ENCODE measurements at regions not wholly inside any gene's neighbourhood (a gene's known extent, or its start where the extent isn't known, plus 50 kb on each side); places are given as distances from the start of the nearest gene placed in this dataset.

DNA sequence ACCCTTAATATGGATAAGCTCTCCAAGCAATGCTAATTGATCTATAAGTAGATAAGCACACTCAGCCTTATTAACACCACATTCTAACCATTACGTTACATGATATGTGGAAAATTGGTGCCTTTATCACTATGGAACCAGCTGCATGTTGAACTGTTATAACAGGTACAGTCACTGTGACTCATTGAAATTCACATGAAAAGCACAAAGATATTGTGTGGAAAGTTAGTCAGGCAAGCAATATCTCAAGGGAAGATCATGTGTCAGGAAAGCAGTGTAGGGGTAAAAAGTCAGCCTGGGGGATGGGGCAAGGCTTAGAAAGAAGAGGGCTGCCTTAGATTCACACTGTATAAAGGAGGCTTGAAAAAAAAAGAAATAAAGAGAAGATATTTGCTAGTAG is 313.7 kb upstream of the SMIM31 start:
- peak in 1 of 2 experiments; percentile 7 for DNase-seq

DNA sequence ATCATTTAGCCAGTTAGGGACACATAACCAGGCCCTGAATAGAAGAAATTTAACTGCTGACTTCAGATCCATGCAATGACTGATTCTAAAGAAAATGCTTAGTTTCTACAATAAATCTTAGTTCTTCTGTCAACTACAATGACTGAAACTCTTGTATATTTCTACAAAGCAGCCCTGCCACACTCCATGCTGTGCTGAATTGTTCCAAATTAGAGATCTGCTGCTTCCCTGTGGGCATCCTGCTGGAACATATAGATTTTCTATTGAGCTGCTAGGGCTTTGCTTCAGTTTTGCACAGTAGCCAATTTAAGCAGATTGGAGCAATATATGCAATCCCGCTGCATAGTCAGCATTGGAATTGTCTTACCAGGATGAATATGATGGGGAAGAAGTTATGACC is 312.8 kb upstream of the SMIM31 start:
- DNase-seq = no peak

DNA sequence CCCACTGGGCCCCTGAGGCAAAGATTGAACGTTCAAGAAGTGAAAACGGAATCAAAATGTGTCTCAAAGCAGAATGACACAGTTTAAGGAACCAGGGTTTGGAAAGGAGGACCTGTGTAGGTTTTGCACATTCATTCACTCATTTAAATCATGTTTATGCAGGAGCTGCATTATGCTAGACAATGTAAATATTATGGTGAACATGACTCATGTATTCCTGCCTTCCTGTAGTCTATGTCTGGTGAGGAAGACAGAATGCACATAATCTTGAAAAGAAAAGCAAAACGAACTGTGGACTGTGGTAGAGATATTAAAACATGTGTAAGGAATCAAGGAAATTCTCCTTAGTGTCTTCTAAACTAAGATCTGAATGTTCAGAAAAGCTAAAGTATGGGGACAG is 311.8 kb upstream of the SMIM31 start:
- no peak for DNase-seq

DNA sequence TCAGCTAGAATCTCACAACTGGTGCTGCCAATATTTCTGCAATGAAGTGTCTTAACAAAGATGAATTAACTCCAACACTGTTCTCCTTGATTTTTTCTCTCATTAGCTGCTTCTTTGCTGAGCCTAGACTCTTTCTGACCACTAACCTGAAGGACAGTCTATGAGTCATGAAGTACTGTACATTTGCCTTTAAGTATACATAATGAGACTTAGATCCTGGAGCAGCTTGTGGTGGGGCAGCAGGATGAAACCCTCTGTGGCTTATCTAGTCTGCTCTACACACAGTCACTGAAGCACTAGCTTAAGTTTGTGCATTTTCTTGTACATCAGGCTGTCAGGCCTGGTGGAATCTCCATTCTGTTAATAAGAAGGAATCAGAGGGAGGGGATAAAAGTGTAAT is 307.4 kb upstream of the SMIM31 start:
- no peak for DNase-seq

DNA sequence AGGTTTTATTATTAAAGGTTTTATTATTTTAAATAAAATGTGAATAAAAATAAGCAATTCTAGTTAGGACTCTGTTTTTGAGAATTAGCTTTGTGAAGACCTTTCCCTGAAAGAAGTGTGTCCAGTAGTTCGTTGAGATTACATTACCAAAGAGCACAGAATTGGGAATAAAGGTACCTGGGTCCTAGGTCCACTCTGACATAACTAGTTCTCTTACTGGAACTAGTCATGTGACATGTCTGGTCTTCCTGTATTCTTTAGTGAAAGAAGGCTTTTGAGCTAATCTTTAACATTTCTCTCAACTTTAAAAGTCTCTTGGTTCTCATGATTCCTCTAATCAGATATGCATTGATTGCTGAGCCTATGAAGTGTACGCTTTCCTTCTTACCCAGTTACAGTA is 292.0 kb upstream of the SMIM31 start:
- no peak for DNase-seq

DNA sequence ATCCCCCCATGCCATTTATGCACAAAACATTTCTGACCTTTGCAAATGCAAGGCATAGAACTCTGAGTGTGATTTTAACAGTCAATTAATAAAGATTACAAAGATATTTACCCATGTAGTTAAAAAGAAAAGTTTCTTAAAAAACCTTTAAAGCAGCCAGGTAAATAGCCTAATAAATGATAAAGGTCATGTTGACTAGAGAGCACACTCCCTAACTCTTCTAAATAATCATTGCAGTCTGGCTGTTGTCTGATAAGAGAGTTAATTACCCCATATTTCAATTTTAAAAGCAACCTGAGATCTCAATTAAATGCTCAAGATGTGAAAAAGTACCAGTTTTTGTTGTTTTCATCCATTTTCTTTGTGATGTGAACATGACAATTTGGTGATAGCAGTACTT is 291.5 kb upstream of the SMIM31 start:
- no peak for DNase-seq

DNA sequence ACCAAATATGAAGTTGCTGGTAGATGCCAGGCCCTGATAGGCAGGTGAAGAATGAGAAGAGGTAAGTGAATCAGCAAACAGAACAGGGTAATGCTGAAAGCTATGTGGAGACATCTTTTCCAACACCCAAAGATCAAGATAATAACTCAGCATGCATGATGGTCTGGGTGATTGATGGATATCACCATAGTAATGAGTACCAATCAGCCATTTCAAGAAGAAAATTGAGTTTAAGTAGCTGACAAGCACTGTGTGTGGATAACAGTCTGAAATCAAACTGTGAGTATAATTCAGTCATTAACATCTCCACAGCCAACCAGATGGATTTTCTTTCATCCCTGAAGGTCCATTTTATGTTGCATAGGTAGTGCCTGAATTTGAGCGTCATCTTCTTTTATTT is 289.6 kb upstream of the SMIM31 start:
- DNase-seq = no peak

DNA sequence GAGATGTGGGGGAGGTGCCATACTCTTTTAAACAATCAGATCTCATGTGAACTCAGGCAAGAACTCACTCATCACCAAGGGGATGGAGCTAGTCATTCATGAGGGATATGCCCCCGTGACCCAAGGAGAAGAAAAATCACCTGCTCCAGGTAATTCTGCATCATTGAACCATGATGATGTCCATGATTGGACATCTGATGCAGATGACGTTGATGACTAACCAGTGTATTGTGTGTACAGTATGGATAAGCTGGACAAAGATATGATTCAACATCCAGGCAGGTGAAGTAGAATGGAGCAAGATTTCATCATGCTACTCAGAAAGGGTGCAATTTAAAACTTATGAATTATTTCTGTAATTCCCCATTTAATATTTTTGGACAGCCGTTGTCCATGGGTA is 286.4 kb upstream of the SMIM31 start:
- DNase-seq = no peak

DNA sequence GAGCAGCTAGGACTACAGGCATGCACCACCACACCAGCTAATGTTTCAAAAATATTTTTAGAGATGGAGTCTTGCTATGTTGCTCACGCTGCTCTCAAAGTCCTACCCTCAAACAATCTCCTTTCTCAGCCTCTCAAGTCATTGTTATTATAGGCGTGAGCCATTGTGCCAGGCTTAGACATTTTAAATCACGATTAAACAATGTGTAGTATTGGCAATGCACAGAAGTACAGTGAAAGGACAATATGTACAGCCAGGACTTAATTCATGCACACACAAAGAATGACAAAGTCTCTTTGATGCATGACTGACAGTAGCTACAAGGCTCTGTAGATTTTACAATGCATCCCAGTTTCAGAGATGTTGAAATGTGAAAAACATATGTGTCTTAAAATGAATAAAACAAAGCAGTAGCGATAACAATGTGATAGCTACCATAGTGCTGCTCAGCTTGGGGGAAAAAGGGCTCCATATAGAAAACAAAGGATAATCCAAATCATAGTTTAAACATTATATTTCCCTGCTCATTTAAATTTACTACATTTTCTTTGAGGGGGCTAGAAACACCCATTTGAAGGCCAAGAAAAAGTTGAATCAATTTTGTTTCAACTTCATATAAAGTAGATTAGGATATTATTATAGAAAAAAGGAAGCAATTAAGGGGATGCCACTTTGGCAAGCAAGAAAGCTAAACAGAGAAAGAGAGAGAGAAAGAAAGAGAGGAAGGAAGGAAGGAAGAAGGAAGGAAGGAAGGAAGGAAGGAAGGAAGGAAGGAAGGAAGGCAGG is 272.4 kb upstream of the SMIM31 start:
- no peak for DNase-seq

DNA sequence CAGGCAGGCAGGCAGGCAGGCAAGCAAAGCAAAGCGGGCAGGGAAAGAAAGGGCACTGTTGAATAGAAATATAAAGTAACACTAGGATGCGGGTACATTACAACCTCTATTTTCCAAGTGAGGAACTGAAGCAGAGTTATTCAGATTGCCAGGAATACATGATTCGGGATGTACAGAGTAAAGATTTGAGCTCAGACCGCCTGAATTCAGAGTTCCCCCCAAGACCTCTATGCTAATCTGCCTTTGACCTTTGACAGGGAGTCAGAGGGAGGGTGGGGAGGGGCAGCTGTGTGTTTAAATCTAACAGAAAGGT is 271.9 kb upstream of the SMIM31 start:
- DNase-seq = no peak

DNA sequence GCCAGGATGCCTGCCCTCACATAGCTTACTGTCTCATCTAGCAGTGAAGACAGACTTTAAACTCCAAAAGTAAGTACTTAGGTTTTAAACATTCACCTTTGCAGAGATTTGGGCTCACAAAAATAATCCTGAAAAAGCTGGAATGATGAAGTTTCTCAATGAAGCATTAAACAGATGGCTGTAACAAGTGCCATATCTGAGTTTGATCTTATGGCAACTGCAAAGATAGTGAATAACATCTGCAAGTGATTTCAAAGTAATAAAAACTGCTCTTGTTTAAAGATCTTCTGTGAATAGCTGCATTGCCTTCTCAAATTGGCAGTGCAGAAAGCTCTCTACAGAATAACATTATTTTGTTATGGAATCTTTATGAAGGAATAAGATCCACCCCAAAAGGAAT is 271.2 kb upstream of the SMIM31 start:
- peak in 1 of 2 experiments; percentile 0 for DNase-seq

DNA sequence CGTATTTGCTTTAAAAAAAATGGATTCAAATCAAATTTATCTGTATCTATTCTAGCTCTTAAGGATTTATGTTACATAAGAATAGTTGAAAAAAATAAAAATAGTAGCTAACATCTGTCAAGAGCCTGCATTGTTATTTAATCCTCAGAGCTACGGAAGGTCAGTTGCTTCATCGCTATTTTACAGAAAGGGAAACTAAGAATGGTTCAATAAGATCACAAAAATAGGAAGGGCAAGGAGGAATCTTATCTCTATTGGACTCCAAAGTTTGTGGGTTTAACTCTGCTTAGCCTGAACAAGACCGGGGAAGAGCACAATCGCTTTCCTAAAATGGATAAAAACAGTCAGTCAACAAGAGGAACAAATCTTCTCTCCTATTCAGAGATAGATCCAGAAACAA is 270.2 kb upstream of the SMIM31 start:
- DNase-seq = no peak

DNA sequence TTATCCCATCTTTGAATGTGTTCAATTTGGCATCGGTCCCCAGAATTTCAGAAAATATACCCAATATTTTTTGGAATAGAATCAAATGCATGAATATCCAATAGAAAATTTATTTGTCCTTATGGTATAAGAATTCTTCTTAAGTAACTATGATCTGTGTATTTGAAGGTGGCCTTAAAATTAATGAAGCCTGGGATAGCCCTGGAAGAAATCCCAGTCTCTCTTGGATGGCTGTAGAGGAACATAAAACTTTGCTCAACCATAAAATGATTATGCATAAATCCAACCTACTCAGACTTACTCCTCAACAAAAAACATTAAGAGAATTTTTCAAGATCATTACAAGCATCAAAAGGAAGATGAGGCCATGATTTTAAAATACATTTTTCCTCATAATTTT is 269.4 kb upstream of the SMIM31 start:
- no peak for DNase-seq

DNA sequence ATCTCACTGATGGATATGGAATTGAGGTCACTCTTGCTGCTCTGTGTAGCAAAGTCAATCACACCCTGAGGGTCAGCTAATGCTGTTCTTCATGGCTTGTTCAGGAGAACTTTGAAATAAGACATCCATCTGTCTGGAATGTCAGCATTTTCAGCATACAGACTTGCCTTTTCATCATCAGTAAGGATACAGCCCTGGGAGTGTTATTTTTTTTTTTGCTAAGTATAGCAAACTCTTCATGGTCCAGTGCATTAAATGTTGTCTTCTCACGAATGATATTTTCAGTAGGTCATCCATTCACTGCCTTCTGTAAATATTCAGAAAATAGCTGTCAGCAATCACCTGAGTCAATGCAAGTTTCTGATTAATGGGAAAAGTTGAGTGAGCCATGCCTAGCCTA is 268.8 kb upstream of the SMIM31 start:
- no peak for DNase-seq

DNA sequence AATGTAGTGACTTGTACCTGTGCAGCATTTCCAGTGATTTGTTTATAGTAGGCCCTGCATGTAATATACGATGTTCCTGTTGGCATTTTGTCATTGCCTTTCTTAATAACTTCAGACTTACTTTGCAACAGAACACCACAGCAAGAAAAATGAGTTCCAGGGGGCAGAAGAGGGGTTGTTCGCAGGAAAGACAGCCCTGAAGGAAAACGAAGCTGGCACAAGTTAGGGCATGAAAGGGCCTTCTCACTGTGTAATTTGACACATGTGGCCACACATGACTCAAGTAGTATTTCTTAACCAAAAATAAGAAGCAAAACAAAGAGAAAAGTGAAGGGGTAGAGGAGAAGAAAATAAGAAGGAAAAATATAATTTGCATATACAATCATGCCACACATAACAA is 265.8 kb upstream of the SMIM31 start:
- DNase-seq = no peak

DNA sequence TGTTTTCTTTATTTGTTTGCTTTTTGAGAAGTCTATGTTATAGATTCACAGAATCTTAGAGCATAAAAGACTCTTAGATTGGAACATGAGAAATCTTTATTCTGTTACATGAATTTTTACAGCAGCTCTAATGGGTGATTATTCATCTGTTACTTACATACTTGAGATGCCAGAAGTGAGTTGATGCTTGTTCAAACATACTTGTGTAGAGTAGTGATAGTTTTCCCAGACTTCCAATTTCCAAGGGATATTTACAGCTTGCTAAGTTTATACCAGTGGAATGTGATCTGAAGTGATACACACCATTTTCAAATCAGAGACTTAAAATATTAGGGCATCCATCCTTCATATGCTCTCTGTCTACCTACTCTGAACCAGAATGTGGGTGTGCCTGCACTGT is 252.9 kb upstream of the SMIM31 start:
- DNase-seq = no peak

DNA sequence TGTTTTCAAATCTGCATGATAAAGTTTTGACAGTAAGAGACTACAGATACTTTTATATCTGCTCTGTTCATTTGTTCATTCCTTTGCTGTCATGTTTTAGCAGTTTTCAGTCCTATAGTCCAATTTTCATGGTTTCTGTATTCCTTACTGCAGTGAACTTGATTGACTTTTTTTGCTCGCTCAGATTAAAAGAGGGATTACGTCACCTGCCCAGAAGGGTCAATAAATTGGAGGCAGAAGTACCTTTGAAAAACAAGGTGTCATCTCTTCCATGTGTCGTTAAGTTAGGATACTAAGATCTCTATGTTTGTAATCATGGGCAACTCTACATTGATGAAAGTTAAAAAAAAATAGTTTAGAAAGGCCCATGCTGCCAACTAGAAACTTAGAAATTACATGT is 250.1 kb upstream of the SMIM31 start:
- DNase-seq = no peak

DNA sequence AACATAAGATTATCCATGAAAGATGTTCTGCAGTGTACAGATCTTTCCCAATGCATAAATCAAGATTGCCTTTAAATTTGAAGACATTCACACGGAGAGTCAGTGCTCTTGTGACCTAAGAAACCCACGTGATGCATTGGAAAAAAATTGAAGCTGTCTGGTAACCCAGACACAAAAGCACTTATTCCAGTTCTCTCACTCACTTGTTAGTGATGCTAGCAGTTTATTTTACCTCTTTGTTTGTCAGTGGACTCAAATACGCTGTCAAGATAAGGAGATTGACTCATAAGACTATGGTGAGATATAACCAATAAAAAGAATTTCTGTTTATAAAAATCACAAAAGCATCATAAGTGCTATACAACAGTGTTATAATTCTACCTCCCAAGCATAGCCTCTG is 245.8 kb upstream of the SMIM31 start:
- DNase-seq = no peak

DNA sequence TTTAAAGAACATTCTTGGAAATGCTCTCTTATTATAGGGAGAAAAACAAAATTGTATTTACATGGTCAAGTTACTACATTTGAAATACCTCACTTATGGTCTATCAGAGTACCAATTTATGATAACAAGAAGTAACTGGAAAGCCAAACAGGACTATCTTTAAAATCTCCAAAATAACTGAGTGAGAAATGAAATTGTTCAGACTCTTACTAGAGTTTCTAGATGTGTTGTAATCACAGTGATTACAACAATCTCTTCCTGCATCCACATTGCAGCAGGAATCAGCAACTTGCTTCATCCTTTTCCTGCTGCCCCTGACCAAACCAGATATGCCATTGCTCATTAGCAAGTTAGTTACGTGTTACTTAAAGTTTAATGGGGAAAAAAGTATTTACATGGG is 245.2 kb upstream of the SMIM31 start:
- no peak for DNase-seq

DNA sequence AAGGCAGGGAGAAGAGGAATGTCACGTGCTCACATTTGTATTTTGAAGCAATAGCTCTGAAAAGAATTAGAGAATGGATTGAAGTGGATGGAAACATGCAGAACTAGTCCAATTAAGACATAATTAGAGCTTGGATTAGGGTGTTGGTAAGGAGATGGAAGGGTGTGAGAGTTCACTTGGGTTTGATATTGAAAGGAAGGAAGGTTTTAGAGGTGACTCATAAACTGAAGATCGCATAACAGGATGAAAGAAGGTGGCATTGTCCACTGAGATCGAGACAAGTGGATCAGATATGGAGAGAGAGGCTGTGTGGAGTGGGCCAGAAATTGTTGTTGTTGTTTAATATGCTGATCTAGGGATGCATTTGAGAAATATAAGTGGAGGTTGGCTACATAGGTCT is 244.0 kb upstream of the SMIM31 start:
- DNase-seq = no peak

DNA sequence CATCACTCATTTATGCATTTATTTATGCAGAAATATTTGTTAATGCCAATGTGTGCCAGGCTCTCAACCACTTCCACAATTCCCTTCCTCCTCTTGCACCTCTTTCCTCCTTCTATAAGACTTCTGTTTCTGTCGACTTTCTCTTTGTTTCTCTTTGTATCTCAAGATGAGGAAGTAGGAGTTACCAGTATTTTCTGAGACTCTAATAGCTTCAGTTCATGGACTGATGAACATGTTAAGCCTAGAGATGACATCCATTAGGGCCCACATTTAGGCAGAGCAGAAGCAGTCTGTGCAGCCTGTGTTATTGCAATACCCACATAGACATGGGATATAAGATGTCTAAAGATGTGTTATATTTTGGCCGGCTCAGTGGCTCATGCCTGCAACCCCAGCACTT is 241.8 kb upstream of the SMIM31 start:
- DNase-seq = no peak

DNA sequence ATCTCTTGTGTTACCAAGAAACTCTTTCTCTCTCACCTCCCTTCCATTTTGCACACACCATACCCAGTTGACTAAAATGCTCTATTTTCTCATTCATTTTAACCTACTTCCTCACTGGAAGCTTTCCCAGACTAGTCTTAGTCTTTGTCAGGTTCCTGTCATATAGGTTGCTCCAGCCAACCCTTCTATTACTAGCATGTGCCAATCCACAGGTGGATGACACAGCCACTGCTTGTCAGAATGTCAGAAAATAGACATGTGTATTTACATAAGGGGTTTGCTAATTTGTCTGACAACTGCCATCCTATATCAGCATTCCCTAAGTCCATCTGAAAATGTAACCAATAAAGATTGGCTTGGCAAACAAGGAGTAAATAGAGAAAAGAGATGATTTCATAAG is 239.2 kb upstream of the SMIM31 start:
- DNase-seq = no peak

DNA sequence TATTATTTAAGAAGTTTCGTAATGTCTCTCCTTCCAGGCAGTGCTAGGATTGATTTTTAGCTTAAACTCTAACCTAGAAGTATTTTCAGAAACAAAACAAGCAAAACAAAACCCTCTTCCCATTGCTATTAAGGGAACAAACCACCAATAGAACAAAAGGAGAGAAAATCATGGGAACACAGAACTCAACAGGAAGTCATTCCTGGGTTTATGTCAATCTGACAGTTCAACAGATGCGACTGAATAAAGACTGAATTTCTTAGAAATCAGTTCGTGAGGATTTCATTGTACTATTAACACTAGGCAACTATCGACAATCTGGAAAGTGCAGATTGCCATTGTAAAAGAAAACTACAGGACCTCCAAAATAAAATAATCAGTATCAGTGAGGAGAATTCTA is 229.1 kb upstream of the SMIM31 start:
- DNase-seq = no peak

DNA sequence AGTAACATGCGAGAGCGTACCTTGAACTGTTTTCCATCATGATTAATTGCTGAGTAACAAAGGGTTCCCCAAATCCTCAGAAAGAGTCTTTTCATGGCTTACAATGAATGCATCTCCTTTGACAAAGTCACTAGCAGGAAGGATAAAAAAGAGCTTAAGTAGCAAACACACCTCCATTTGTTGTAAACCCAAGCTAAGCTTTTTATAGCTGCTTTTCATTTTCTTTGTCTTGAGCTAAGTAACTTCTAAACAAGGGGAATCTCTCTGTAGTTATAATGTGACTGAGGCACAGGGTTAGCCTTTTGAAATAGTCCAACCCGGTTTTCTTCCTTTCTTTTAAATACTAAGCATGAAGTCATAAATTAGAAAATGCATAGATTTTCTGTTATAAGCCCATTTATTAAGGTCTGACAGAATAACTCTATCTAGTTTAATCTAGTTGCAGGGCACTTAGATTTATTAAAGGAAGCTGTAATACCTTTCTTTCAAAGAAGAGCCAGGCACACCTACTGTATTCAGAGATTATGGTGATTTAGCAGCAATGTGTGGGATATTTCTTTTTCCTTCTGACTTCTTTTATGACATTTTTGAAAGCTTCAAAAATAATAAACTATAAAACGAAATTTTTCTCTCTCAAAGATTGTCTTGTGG is 226.9 kb upstream of the SMIM31 start:
- no peak for DNase-seq

DNA sequence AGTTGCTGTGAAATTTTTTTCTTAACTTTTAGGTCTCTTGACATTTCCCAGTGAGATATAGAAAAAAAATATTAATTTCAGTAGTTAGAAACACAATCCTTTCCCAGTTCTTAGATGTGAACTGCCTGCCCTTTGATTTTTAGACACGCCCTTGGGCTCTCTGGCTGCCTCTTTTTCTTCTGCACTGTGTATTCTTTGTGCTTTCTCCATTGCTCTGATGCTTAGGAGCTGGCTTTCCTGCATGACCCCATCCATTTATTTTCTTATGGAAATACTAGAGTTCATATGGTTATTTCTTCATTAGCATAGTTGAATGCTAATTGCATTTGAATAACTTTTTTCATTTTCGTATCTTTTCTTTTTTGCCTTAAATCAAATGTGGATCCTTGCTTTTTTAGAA is 224.9 kb upstream of the SMIM31 start:
- DNase-seq = no peak

Data from NCI-H524 (cell line).